CD4-positive, alpha-beta T cell treated with Interleukin-12 subunit alpha and Interleukin-12 subunit beta, for 1 hour (primary cell): ENCODE measurements at regions not wholly inside any gene's neighbourhood (a gene's known extent, or its start where the extent isn't known, plus 50 kb on each side); places are given as distances from the start of the nearest gene placed in this dataset.
"Not testable (repeated sequence)": the region's sequence is repeated elsewhere in the genome, so short reads cannot be mapped to it uniquely, and the experiment has no call there.

Experiments used
- DNase-seq: peaks from one replicate; pipeline ENCODE4 v3.0.0-alpha.2; 2020

DNA sequence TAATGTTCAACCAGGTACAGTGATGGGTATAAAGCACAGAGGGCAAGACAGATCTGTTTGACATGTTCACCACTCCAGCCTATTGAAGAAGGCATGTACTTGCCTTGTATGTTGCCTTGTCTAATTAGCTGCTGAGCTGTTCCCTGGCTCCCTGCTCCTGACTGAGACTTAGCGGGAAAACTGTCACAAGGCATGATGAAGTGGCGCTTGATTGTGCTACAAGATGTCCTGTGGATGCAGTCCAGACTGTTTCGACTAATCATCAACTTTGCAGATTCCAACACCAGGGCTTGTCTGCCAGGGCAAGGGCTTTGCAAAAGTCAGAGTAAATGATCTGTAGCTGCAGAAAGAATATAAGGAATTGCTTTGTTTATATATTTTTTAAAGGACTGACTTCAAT lies 136.2 kb upstream of the NRBF2 start:
- no peak for DNase-seq

DNA sequence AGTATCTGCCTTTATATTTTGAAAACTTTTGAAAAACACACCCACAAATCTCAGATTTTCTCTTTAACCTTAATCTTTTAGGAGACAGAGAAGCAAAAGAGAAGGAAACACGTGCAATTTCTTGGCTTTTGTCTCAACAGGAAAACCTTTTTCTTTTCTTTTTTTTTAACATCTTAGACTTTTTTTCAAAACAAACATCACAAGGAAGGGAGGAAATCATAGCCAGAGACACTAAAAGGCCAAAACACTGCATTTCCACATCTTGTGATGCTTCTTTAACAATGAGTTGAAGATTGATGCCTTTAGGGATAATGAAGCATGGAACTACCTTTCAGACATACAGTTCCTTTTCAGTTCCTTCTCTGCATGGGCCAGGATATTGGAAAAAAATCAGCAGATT lies 136.6 kb upstream of the NRBF2 start:
- no peak for DNase-seq

DNA sequence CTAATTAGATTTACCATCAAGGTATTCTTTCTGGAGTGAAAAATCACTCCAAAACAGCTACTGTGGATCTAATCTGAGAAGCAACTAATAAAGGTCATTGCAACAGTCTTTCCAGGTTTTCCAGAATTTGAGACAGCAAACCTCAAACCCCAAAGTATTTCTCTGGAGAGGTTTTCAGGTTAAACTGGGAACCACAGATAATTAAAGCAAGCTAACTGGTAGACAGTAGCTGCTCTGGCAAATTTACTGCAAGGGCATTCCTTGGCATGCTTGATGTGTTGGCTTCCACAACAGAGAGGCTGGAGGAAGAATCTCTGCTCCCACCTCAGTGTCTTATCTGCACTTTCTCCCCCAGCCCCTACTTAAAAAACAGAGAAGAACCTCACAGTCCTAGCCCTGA lies 140.0 kb upstream of the NRBF2 start:
- no peak for DNase-seq

DNA sequence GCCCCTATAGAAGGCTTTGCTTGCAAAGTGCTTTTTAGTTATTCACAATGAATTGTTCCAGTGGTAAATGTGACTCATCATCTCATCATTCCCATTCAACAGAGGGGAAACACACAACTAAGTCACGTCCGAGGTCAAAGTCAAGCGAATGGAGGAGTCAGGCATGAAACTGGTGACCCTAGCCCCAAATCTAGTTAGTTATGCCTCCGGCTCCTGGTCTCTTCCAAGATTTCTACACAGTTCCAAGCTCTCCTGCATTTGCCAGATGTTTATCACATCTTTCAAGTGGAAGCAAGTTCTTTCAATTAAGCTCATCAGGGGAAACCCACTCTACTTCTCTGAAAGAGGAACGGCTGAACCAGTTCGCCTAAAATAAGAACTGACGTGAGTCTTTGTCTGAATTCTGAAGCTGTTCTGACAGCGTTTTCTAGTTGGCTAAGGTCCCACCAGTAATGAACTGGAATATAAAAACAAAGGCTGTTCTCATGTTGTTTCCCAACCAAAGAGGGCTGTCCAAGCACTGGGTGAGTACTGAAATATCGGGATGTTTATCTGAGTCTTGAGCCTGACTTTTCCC lies 140.9 kb upstream of the NRBF2 start:
- no peak for DNase-seq

DNA sequence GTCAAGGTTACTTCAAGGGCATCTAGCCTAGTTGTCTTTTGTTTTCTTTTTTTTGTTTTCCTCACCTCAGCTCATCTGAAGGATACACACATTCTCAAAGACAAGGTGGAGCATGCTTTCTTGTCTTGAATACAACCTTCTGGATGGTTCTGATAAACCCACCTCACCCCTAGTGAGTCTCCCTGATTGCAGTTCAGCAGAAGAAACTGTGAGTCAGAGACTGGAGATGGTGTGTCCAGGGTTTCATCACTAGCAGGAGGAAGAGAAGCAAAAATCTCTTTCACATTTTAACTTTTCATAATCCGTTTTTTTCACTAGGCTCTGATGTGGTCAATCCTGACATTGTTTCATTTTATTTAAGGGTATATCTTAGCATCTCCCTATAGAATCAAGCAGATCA lies 143.0 kb upstream of the NRBF2 start:
- DNase-seq, result no peak

DNA sequence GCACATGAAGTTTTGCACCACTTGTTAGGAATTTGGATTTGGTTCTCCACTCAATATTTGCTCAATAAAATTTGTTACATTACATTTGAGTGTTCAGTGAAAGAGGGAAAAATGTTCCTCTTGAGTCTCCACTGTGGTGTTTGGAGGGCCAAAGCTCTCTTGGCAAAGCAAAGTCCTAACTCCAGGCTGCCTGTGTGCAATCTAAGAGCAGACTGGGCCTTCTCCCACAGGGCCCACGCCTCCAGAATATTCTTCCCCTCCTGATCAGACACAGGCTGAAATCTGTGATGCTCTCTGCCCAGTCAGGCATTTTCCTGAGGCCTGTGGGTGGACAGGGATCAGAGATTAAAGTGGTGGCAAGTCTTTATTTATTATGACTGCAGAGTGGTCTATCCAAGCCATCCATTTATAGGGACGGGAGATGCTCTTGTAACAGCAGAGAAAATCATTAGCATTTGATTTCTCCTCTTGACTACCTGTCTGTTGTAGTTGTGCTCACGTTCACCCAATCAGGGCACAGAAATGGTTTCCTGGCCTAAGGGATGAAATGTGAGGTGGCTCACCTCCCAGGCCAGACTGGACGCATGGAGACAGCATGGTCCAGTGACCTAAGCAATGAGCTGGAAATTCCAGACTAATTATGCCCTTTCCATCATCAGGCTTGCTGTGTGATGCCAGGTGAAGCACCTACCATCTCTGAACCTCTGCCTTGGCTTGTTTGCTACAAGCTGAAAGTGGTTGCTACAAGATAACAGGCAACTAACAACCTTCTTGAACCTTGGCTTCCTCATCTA lies 147.1 kb upstream of the NRBF2 start:
- DNase-seq, result no peak

DNA sequence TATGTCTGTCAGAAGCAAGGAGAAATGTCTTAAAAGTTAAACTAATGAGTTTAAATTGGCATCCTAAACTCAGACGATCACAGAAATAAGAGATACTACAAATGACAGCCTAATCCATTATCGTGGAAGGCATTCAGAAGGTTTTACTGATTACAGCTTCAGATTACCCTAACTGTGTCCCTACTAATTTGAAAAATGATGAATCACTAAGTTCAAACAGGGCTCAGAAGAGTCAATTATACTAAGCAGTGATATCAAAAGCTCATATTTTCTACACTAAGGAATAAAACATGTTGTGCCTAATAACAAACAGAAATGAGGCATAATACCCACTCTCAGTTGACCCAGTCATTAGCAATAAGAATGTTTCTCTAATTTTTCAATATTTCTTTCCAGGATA lies 152.0 kb upstream of the NRBF2 start:
- DNase-seq, result no peak

DNA sequence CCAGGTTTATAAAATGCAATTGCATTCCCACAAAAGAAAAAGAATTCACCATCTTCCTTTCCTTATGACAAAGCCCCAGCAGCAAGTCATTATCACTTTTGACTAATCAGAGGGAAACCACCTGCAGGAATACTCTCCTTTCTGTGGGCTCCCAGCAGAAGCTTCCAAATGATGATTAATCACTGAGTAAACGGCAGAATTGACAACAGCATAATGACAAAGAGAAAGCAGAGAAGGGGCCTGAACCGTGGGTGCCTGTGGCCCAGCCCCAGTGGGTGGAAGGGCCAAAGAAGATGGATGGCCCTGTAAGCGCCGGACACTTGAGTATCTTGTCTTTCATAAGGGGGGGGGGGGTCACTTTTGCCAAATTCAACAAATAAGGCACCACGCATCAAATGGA lies 152.4 kb upstream of the NRBF2 start:
- DNase-seq, result no peak

DNA sequence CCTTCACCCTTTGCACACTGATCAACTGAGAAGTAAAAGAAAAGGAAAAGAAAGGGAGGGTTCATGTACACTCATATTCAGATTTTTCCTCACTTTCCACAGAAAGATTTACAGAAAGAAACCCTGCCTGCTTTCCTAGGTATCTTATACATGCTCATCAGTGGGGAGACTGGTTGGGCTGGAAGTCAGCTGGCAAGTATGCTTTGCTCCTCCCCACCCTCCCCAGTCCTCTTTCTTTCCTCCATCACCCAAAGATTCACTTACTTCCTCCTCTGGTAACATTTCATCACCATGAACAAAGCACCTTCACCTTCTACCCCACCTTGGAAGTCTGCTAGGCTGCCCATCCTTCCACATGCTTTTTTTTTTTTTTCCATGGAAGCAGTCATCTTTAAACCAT lies 153.2 kb upstream of the NRBF2 start:
- no peak for DNase-seq

DNA sequence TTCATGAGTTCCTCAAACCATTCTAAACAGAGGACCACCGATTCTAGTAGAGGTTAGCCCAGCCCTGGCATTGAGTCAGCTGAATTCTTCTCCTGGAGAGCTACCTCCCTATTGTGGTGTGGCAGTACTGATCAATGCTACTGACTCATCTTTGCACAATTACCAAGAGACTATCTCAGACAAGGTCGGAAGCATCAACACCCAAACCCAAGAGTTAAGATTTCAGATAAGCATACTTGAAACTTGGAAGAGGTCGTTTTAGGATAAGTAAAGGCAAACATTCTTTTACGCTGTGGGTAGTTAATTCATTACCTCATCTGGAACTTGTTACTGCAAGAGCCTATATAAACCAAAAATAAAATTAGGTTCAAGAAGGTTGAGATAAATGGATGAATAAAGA lies 154.6 kb upstream of the NRBF2 start:
- DNase-seq, result no peak

DNA sequence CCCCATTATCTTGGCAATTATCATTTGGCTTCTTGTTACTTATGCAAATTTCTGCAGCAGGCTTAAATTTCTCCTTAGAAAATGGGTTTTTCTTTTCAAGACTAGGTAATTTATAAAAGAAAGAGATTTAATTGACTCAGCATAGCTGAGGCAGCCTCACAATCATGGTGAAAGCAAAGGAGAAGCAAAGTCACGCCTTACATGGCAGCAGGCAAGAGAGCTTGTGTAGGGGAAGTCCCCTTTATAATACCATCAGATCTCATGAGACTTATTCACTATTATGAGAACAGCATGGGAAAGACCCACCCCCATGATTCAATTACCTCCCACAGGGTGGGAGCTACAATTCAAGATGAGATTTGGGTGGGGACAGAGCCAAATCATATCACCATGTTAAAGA lies 158.3 kb upstream of the NRBF2 start:
- not testable (repeated sequence) for DNase-seq

DNA sequence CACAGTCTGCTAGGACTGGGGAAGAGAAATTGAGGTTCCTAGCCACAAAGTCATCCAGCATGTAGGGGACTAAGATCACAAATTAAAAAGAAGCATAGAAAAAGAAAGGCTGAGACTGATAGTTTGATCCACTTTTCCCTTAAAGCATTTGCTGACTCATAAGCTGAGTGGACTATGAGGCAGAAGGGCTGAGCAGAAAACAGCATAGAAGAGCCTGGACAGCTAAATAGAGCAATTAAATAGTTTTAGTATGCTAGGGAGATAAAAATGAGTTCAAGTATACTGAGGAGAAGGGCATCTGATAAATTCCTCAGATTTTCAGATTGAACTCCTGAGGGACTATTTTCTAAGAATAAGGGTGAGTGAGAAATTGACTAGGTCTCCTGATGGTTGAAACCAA lies 155.9 kb upstream of the EGR2 start:
- DNase-seq, result no peak

DNA sequence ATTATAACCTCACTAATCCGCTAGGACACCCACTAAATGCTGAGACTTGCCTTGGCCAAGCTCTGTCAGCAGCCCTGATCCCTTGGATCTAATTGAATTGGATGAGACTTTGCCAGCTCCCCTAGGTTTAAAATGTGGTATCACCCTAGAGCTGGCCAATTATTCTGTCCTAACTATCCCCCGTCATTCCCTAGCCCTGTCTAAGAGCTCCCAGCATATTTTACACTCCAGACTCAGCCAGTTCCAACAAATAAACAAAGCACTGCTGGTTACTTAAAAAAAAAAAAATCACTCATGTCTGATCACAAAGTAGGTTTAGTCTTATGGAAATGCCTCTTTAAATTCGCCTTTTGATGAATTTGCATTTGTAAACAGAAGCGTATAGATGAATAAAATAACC lies 147.9 kb upstream of the EGR2 start:
- no peak for DNase-seq

DNA sequence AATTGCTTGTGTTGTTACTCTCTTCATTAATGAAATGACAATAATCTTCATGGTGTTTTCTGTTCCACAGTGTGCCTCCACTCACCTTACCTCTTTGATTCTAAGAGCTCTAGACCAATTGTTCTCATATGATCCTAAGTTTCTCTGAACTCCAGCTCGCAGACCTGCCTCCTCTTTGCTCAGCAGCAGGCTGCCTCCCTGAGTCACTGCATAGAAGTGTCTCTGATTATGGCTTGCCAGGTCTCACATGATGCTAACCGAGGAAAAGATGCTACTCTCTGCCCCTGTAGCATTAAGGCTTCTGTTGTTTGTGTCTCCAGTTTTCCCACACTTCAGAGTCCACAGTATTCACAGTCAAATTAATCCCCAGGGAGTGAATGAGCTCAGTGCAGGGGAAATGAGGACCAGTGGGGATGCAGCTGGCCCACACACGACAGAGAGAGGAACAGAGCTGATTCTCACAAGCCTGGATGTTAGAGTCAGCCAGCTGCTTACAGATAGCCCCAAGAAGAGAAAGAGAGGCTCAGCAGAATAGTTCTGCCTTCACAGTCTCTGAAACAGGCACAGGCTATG lies 145.9 kb upstream of the EGR2 start:
- DNase-seq, result no peak

DNA sequence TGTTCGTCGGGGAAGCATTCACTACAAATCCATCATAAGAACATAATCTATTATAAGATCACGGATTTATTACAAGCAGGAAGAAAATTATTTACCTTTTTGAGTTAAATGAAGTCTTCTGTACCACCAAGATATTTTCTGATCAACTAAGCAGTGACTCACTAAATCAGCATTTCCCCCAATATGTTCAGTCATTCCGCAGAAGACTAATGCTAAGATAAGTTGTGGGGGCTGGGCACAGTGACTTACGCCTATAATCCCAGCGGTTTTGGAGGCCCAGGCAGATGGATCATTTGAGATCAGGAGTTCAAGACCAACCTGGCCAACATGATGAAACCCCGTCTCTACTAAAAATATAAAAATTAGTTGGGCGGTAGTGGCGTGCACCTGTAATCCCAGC lies 144.2 kb upstream of the EGR2 start:
- no peak for DNase-seq

DNA sequence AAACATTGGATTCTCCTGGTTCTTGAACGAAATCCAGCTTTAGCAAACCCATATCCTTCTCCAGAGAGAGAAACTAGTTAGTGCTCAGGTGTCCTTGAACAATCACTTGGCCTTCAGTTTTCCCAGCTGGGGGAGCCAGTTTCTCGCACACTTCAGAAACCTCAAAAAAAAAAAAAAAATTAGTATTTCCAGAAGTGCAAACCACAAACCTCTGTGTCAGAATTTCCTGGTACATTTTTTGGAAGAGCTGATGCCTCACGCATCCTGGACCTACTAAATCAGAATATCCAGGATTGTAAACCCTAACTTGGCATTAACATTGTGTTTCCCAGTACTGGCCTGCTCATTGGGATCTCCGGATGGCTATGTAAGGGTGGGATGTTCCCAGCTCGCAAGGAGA lies 143.4 kb upstream of the EGR2 start:
- DNase-seq, result no peak

DNA sequence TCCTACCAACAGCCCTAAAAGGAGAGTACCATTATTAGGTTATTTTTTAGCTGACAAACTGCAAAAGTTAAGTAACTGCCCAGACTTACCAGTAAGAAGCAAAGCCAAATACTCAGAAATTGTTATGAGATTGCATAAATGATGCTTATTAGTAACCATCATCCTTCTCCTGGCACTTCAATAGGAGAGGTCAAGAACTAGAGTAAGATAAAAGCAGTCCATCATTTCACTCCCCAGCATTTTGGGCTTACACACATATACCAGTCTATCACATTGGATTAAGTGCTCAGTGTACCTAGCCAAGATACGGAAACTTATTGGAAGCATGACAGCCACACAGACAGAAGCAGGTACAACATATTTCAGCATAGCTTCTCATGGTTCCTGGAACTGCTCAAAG lies 142.8 kb upstream of the EGR2 start:
- no peak for DNase-seq

DNA sequence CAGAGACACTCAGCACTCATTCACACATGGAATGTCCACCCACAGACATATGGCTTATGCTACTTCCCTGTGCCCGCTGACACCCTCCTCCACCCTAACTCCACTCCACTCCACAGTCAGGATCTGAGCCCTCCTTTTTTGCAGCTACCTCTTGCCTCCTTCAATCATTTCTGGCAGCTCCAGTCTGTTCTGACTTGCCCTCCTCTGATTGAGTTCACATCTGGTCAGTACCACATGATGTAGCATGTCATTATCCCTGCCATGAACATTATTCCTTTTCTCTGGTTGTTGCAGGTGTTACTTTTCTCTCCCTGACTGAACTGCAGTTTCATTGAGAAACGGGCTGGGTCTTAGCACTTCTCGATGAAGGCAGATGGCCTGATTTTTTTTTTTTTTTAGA lies 130.1 kb upstream of the EGR2 start:
- no peak for DNase-seq

DNA sequence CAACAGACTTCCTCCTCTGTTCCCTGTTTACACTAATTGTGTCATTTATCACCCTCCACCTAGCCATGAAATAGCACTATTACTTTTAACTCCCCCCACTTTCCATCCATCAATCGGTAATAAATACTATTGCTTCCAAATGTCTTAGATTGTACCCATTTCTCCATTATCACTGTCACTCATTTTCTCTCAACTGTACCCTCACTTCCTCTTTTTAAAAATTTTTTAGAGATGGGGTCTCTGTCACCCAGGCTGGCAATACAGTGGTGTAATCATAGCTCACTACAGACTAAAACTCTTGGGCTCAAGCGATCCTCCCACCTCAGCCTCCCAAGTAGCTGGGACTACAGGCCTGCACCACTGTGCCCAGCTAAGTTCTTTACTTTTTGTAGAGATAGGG lies 123.5 kb upstream of the EGR2 start:
- DNase-seq, result no peak

DNA sequence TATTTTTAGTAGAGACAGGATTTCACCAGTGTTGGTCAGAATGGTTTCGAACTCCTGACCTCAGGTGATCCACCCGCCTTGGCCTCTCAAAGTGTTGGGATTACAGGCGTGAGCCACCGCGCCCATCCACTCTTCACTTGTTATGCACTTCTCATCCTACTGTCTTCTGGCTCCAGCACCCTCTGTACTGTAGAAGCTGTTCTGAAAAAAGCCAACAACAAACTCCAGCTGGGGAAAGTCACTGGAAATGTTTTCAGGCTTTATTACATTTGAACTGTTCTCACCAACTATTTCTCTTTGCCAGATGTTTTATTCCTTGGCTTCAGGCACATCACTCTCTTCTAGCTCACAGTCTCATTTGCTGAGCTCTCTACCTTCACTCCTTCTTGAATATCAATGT lies 122.5 kb upstream of the EGR2 start:
- DNase-seq, result no peak

DNA sequence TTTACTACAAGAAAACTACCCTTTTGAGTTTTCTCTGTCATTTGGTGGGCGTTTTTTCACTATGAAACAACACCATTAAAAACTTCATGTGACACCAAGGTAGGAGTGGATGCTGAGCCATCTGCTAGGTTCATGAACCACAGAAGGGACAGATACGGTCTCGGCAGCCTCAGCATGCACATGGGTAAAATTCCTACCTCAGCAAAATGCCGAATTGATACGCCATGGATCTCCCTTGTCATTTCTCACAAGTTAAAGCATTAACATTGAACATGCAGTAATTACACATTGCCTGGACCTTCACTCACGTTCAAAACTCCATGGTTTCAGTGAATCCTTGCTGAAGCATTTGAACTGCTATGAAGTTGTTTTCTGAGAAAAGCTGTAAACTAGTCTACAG lies 121.5 kb upstream of the EGR2 start:
- no peak for DNase-seq

DNA sequence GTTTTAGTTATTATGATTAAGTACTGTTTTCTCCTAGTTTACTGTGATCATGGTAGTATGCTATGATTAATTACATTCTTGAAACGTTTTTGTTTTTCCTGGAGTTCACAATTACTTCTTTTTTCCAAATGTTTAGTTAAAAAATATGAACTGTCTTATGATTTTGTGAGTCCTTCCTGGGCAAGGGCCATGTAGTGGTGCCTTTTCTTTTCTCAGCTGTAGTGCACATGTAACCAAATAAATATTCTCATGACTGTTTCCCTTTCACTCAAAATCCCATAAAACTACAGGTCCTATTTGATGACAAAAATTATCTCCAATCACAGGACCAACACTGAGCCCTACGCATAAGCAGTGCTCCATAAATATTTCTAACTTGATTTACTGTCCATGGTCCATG lies 118.9 kb upstream of the EGR2 start:
- no peak for DNase-seq

DNA sequence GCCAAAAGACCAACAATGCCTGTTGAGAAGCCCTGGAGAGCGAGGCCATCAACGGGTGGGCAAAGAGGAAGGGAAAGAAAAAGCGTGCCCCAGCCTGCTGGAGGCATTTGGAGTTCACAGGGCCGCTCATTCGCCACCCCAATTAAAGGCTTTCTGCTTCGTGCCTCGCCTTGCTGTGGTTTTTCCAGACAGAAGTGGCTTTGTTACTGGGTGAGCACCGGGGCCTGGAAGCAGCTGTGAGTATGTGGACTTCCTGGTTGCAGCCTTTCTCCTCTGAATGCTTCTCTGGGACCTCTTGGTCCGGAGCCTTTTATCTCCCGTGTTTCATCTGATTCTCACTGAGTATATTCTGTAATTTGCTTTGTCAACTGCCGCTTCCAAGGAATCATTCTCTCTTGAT lies 118.1 kb upstream of the EGR2 start:
- no peak for DNase-seq

DNA sequence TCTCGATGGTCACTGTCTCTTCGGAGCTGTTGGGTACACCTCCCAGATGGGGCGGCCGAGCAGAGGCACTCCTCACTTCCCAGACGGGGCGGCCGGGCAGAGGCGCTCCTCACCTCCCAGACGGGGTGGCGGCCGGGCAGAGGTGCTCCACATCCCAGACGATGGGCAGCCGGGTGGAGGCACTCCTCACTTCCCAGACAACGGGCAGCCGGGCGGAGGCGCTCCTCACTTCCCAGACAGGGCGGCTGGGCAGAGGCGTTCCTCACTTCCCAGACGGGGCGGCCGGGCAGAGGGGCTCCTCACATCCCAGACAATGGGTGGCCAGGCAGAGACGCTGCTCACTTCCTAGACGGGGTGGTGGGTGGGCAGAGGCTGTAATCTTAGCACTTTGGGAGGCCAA lies 112.6 kb upstream of the EGR2 start:
- DNase-seq, result not testable (repeated sequence)

DNA sequence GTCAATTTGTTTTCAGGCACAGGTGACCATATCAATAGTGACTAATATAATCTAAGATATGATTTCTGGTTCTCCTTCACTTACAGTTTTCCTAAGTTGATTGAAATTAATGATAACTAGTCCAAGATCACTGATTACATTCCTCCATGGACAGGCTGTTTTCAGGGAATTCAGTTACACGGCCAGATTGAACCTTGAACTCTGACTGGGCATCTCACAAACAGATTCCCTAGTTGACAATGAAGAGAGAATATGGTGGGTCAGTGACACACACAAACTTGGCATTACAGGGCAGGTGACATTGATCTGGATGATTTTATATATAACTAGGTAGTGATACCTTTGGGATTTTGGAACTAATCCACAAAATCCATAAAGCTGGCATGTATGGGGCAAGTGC lies 110.2 kb upstream of the EGR2 start:
- DNase-seq, result no peak
